B cell (primary cell): ENCODE measurements at regions not wholly inside any gene's neighbourhood (a gene's known extent, or its start where the extent isn't known, plus 50 kb on each side); places are given as distances from the start of the nearest gene placed in this dataset.

ENCODE experiments used
- ATAC-seq: fragments of 200-7000 bp; cut with Tn5 transposase; one replicate; pipeline ENCODE4 v1.10.0; 2021; ENCODE audit warnings: low read depth, mild to moderate bottlenecking, moderate number of reproducible peaks, moderate library complexity
- CTCF ChIA-PET: fragments of 350-600 bp; sonication (Branson Sonifier 250); formaldehyde crosslinking; loops from one replicate; lab custom pipeline; 2021; ENCODE audit warnings: antibody characterized with exemption, inconsistent platforms; lab: Charles Lee
- POLR2A ChIA-PET: fragments of 350-600 bp; sonication (Branson Sonifier 250); formaldehyde crosslinking; loops from one replicate; lab custom pipeline; 2021; ENCODE audit warnings: antibody characterized with exemption; lab: Charles Lee
- DNase-seq: peaks from one replicate; pipeline ENCODE4 v3.0.0; 2013
- H2AFZ ChIP-seq: 2 replicates; pipeline ENCODE4 v1.6.1; 2012; ENCODE audit warnings: mild to moderate bottlenecking, low read depth, low read length; ENCODE audit not compliant: insufficient read depth, poor library complexity, severe bottlenecking
- H3K27ac ChIP-seq, 2 donors: 1 replicate in 1 of 2; 2 replicates in 1 of 2; pipeline ENCODE4 v1.5.1; 2012 to 2013; ENCODE audit warnings: low read length in 2 of 2, mild to moderate bottlenecking in 2 of 2, moderate library complexity in 1 of 2
- H3K27me3 ChIP-seq, 4 experiments: fragments of 200-600 bp in 1 of 4; sonication (generic) in 1 of 4; replicated peaks in 1 of 4; 1 replicate in 2 of 4; 2 replicates in 2 of 4; pipeline versions ENCODE4 v1.6.1 to v1.7.0; 2013 to 2016; ENCODE audit warnings: low read length in 3 of 4, mild to moderate bottlenecking in 2 of 4, mixed read lengths in 1 of 4, moderate library complexity in 1 of 4; ENCODE audit not compliant: insufficient read depth in 4 of 4, control insufficient read depth in 3 of 4; ENCODE audit errors: control extremely low read depth in 1 of 4
- H3K36me3 ChIP-seq, 2 experiments: replicated peaks in 1 of 2; 1 replicate in 1 of 2; 2 replicates in 1 of 2; pipeline versions ENCODE4 v1.6.1 to v1.7.1; 2013; ENCODE audit warnings: low read length in 1 of 2; ENCODE audit not compliant: insufficient read depth in 2 of 2, control insufficient read depth in 1 of 2; ENCODE audit errors: control extremely low read depth in 1 of 2, extremely low read depth in 1 of 2
- H3K4me1 ChIP-seq, 2 donors: fragments of 200-600 bp in 1 of 2; sonication (generic) in 1 of 2; 1 replicate in 1 of 2; 2 replicates in 1 of 2; pipeline versions ENCODE4 v1.5.1 to v1.6.1; 2013 to 2017; ENCODE audit warnings: low read length in 2 of 2; ENCODE audit not compliant: control insufficient read depth in 2 of 2, insufficient read depth in 2 of 2
- H3K4me2 ChIP-seq: replicated peaks from 2 replicates; pipeline ENCODE3; 2012; ENCODE audit warnings: mild to moderate bottlenecking, low read depth, low read length; ENCODE audit not compliant: poor library complexity, severe bottlenecking
- H3K4me3 ChIP-seq, 5 experiments: fragments of 200-600 bp in 1 of 5; sonication (generic) in 1 of 5; 1 replicate in 3 of 5; 2 replicates in 2 of 5; pipeline versions ENCODE4 v1.5.1 to v1.7.0; 2011 to 2016; ENCODE audit warnings: low read length in 4 of 5, mild to moderate bottlenecking in 4 of 5, low read depth in 2 of 5, control low read depth in 1 of 5, moderate library complexity in 1 of 5; ENCODE audit not compliant: insufficient read depth in 1 of 5; ENCODE audit errors: control extremely low read depth in 1 of 5, extremely low read depth in 1 of 5
- H3K79me2 ChIP-seq: fragments of 200-600 bp; sonication (generic); one replicate; pipeline ENCODE4 v1.6.0; 2016; ENCODE audit warnings: low read length; ENCODE audit not compliant: control insufficient read depth, insufficient read depth
- H3K9ac ChIP-seq: fragments of 200-600 bp; sonication (generic); 2 replicates; pipeline ENCODE4 v1.6.1; 2017; ENCODE audit warnings: mild to moderate bottlenecking, low read length, moderate library complexity
- H3K9me3 ChIP-seq, 3 donors: one replicate each; pipeline versions ENCODE4 v1.6.1 to v1.7.1; 2013; ENCODE audit warnings: low read length in 2 of 3; ENCODE audit not compliant: control insufficient read depth in 2 of 3, insufficient read depth in 1 of 3; ENCODE audit errors: control extremely low read depth in 1 of 3
- H4K20me1 ChIP-seq: 2 replicates; pipeline ENCODE4 v1.6.0; 2012; ENCODE audit warnings: mild to moderate bottlenecking, low read length; ENCODE audit not compliant: insufficient read depth, control insufficient read depth, poor library complexity, severe bottlenecking
- H3K27ac Mint-ChIP-seq: one replicate; pipeline ENCODE4 v1.8.0; 2021; ENCODE audit warnings: mixed read lengths
- H3K27me3 Mint-ChIP-seq: one replicate; pipeline ENCODE4 v1.8.0; 2021; ENCODE audit warnings: mixed read lengths
- H3K4me1 Mint-ChIP-seq: one replicate; pipeline ENCODE4 v1.8.0; 2021; ENCODE audit warnings: mixed read lengths
- H3K4me3 Mint-ChIP-seq: one replicate; pipeline ENCODE4 v1.8.0; 2021; ENCODE audit warnings: mixed read lengths
- H3K9me3 Mint-ChIP-seq: one replicate; pipeline ENCODE4 v1.8.0; 2022; ENCODE audit warnings: mixed read lengths; ENCODE audit not compliant: insufficient read depth
- CTCF ChIP-seq: fragments of 200-600 bp; IDR thresholded peaks from one replicate; pipeline ENCODE4 v1.8.0; 2022; ENCODE audit warnings: antibody characterized with exemption, mild to moderate bottlenecking
- EZH2 ChIP-seq: IDR thresholded peaks from 2 replicates; pipeline ENCODE4 v1.6.1; 2012; ENCODE audit warnings: borderline replicate concordance, low read depth, mild to moderate bottlenecking, moderate library complexity, low read length; ENCODE audit not compliant: insufficient read depth, poor library complexity, severe bottlenecking
- WGBS: methylation state at CpG from one replicate; pipeline ENCODE4 v1.1.5; 2013; ENCODE audit warnings: missing lambda C conversion rate; ENCODE audit not compliant: insufficient coverage; 5-methylcytosine and 5-hydroxymethylcytosine counted together
- intact Hi-C: fragments of 100-400 bp; cut with micrococcal nuclease; formaldehyde crosslinking; loops from one replicate; pipeline ENCODE4 v1.10.0; 2022

GRCh38 chr1:102182603-102183260 is 186.0 kb upstream of the OLFM3 start:
- no CpG with 5 or more reads among the region's 5 CpGs for WGBS
- H3K27me3 Mint-ChIP-seq: no peaks in the 10 kb centered on the region
- H3K27ac Mint-ChIP-seq: no peak overlapping the region
- no peaks in the 10 kb centered on the region for H3K4me1 ChIP-seq
- ATAC-seq (no peak), DNase-seq (no peak)
- no peaks in the 10 kb centered on the region for H3K9me3 Mint-ChIP-seq
- H3K4me3 Mint-ChIP-seq: no peak overlapping the region
- H3K4me3 ChIP-seq: no peak overlapping the region
- no peaks in the 10 kb centered on the region for H3K79me2 ChIP-seq
- no peaks in the 10 kb centered on the region for H4K20me1 ChIP-seq
- no peaks in the 10 kb centered on the region for H3K27me3 ChIP-seq
- ChIA-PET POLR2A (no interaction called here), CTCF (no interaction called here)
- intact Hi-C loops: no loop called here
- no peaks in the 10 kb centered on the region for H3K36me3 ChIP-seq
- no peak overlapping the region for H3K4me2 ChIP-seq
- H3K4me1 Mint-ChIP-seq: no peaks in the 10 kb centered on the region
- no peak overlapping the region for H3K9ac ChIP-seq
- H3K27ac ChIP-seq: no peak overlapping the region
- H2AFZ ChIP-seq: no peak overlapping the region
- TF ChIP-seq CTCF (no peak), EZH2 (no peak)
- H3K9me3 ChIP-seq: no peaks in the 10 kb centered on the region

- Mint-ChIP-seq H3K27me3 (no peaks in the 10 kb centered on the region), H3K9me3 (no peaks in the 10 kb centered on the region), H3K27ac (no peak overlapping the region), H3K4me3 (no peak overlapping the region), H3K4me1 (no peaks in the 10 kb centered on the region)
- TF ChIP-seq EZH2 (no peak), CTCF (no peak)
- intact Hi-C loops: no loop called here
- Histone ChIP-seq H3K9me3 (no peaks in the 10 kb centered on the region), H3K36me3 (no peaks in the 10 kb centered on the region), H3K27ac (no peak overlapping the region), H4K20me1 (no peaks in the 10 kb centered on the region), H3K4me3 (no peak overlapping the region), H3K27me3 (no peaks in the 10 kb centered on the region), H3K79me2 (no peaks in the 10 kb centered on the region), H3K4me2 (no peak overlapping the region), H3K4me1 (no peaks in the 10 kb centered on the region), H2AFZ (no peak overlapping the region), H3K9ac (no peak overlapping the region)
- CTCF ChIA-PET: no interaction called here
- WGBS: no CpG with 5 or more reads among the region's 2 CpGs
- no peak for DNase-seq
- no peak for ATAC-seq
- POLR2A ChIA-PET: no interaction called here
Measured at GRCh38 chr1:102181341-102181740, 184.6 kb upstream of the OLFM3 start.
